AG09309 (cell line): ENCODE measurements at regions not wholly inside any gene's neighbourhood (a gene's known extent, or its start where the extent isn't known, plus 50 kb on each side); places are given as distances from the start of the nearest gene placed in this dataset.

Experiments used
- DNase-seq: peaks from one replicate; pipeline ENCODE4 v3.0.0-alpha.2; 2010; ENCODE audit warnings: low read depth
- H3K4me3 ChIP-seq: 2 replicates; pipeline ENCODE4 v1.5.1; 2011; ENCODE audit warnings: mild to moderate bottlenecking, low read depth, low read length, moderate library complexity; ENCODE audit not compliant: control insufficient read depth
- TF ChIP-seq, protein P1 (sequence below): IDR thresholded peaks from 2 replicates; pipeline ENCODE4 v1.5.1; 2011; ENCODE audit warnings: mild to moderate bottlenecking, low read depth, low read length, inconsistent platforms; ENCODE audit not compliant: insufficient read depth, control insufficient read depth; ENCODE audit errors: missing control alignments

DNA sequence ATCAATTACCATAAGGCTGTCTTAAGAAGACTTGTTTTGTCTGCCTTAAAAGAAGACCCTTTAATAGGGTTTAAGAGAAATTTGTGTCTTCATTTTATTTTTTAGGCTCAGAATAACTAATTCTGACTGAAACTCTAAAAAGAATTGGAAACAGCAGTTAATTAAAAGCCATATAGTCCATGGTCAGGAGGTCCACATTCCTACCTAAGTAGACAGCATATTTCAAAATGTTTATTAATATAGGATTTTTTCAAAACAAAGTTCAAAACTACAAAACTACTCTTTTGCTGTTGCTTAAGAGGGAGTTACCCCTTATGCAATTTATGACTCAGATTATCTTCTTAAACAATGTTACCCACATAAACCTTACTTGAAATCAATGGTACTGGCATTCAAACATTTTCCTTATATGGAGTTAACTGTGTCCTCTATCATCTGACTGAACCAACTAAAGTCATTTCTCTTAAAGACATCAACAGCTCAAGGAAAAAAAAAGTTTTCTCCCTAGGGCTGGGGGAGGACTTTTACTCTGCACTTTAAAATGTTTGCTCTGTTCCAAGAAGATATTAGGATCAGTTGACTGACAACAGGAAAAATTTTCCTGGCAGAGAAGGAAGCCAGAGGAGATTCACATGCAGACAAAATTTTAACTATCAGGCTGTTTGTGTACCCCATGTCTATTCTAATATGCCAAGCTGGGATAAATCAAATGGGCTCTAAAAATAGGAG lies 56.8 kb upstream of the NANOGP8 start:
- TF ChIP-seq, protein P1, sequence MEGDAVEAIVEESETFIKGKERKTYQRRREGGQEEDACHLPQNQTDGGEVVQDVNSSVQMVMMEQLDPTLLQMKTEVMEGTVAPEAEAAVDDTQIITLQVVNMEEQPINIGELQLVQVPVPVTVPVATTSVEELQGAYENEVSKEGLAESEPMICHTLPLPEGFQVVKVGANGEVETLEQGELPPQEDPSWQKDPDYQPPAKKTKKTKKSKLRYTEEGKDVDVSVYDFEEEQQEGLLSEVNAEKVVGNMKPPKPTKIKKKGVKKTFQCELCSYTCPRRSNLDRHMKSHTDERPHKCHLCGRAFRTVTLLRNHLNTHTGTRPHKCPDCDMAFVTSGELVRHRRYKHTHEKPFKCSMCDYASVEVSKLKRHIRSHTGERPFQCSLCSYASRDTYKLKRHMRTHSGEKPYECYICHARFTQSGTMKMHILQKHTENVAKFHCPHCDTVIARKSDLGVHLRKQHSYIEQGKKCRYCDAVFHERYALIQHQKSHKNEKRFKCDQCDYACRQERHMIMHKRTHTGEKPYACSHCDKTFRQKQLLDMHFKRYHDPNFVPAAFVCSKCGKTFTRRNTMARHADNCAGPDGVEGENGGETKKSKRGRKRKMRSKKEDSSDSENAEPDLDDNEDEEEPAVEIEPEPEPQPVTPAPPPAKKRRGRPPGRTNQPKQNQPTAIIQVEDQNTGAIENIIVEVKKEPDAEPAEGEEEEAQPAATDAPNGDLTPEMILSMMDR = no peak
- no peak overlapping the region for H3K4me3 ChIP-seq
- peak; percentile 72 for DNase-seq

DNA sequence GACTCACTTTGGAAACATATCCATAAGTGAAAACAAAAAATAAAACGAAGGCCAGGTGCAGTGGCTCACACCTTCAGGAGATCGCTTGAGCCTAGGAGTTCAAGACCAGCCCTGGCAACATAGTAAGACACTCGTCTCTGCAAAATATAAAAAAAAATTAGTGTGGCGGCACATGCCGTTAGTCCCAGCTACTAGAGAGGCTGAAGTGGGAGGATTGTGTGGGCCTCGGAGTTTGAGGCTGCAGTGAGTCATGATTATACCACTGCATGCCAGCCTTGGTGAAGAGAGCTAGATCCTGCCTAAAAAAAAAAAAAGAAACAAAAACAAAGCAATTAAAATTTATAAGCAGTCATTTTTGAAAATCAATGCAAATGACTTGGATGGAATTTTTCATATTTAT lies 54.7 kb upstream of the NANOGP8 start:
- no peak for DNase-seq
- TF ChIP-seq, protein P1 = no peak
- no peak overlapping the region for H3K4me3 ChIP-seq

DNA sequence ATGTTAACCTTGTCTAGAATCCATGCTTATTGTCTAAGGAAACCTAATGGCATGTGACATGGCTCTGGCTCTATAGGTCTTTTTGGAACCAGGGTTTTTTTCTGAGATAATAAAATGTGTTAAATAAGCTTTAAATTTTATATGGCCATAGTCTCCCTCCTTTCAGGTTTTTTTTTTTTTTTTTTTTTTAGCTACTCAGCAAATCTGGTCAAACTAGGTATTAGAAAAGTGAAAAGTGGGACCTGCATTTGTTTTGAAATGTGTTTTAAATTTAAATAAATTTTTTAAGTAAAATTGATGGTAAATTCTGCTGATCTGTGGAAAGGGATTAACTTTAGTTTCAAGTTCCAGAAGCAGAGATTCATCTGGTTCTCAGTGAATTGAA lies 52.1 kb upstream of the NANOGP8 start:
- TF ChIP-seq, protein P1 = no peak
- DNase-seq = no peak
- no peak overlapping the region for H3K4me3 ChIP-seq

DNA sequence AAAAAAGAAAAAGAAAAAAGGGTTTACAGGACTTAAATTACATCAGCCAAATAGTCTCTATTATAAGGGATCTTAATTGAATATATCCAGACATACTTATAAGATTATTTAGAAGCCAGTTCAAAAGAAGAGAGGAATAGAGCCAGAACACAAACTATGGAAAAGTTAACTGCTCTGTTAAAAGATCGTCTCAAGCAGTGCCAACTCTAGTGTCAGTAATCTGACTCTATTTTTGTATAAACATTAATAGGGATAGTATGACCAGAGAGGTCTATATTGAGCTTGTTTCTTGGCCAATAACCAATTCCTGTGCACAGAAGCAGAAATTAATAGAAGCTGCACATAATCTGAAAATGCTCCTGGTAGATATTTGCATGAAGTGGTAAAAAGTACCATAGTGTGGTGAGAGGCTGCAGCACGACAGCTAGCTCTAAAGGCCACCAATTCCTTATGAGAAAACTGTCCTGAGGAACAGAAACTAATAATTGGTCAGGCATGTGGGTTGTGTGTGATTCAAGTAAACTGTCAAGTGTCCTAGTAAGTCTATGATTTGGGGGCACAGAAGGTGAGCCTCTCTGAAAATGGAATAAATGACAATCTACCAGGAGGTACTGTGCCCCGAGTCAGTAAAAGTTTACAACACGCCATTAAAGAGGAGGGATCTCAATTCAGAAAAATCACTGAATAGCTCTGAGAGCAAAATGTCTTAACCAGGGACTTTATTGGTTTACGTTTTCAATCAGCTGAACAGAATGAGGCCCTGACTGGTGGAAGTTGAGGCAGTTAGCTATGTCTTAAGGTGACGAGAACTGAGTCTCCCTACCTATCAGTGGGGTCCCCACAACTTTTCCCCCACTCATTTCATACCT lies 51.5 kb upstream of the NANOGP8 start:
- no peak for DNase-seq
- no peak overlapping the region for H3K4me3 ChIP-seq
- TF ChIP-seq, protein P1 = no peak
